Epithelial cell of esophagus (primary cell): ENCODE measurements at regions not wholly inside any gene's neighbourhood (a gene's known extent, or its start where the extent isn't known, plus 50 kb on each side); places are given as distances from the start of the nearest gene placed in this dataset.
A peak's percentile ranks its signal among the peaks of the same experiment; 100 is the strongest.

Experiments used
- DNase-seq: peaks from one replicate; pipeline ENCODE4 v3.0.0; 2010; ENCODE audit warnings: low read depth
- H3K4me3 ChIP-seq: 2 replicates; pipeline ENCODE4 v1.5.1; 2011; ENCODE audit warnings: mild to moderate bottlenecking, low read length, control low read depth
- TF ChIP-seq, protein P1 (sequence below): IDR thresholded peaks from 2 replicates; pipeline ENCODE4 v1.5.1; 2011; ENCODE audit warnings: low read depth, mild to moderate bottlenecking, low read length, control low read depth, inconsistent platforms; ENCODE audit not compliant: insufficient read depth; ENCODE audit errors: missing control alignments

DNA sequence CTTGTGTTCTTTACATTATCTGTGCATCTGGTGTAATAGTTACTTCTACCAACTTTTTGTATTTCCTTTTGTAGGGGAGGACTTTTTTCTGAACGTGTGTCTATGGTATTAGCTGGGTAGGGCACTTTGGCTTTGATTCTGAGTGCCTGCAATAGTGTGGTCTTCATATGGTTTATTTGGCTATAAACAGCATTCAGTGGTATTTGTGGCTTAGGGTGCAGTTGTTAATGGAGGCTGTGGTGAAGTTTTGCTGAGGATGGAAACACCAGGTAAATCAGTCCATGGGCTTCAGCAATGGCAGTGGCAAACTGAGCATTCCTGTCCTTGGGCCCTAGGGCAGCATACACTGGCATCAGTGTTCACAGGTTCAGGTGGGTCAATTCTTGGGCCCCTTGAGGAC, 230.6 kb upstream of the CTNNB1 start:
- TF ChIP-seq, protein P1, sequence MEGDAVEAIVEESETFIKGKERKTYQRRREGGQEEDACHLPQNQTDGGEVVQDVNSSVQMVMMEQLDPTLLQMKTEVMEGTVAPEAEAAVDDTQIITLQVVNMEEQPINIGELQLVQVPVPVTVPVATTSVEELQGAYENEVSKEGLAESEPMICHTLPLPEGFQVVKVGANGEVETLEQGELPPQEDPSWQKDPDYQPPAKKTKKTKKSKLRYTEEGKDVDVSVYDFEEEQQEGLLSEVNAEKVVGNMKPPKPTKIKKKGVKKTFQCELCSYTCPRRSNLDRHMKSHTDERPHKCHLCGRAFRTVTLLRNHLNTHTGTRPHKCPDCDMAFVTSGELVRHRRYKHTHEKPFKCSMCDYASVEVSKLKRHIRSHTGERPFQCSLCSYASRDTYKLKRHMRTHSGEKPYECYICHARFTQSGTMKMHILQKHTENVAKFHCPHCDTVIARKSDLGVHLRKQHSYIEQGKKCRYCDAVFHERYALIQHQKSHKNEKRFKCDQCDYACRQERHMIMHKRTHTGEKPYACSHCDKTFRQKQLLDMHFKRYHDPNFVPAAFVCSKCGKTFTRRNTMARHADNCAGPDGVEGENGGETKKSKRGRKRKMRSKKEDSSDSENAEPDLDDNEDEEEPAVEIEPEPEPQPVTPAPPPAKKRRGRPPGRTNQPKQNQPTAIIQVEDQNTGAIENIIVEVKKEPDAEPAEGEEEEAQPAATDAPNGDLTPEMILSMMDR = no peak
- no peak overlapping the region for H3K4me3 ChIP-seq
- no peak for DNase-seq

DNA sequence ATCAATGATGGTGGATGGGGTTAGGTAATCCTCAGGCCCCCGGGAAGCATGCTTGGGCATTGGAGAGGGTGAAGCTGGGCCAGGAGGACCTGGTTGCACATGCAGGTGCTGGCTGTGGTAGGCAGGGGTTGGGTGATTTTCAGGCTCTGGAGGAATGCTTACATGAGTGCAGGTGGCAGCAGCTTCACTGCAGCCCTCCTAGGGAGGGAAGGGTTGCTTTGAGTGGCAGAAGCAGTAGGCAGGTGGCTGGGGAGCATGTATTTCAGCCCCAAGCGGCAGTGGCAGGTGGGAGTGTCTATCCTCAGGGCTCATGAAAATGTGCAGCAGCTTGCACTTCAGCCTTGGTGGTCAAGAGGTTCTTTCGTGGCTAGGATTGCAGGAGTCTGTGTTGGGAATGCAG, 230.0 kb upstream of the CTNNB1 start:
- DNase-seq = no peak
- TF ChIP-seq, protein P1 = no peak
- no peak overlapping the region for H3K4me3 ChIP-seq

DNA sequence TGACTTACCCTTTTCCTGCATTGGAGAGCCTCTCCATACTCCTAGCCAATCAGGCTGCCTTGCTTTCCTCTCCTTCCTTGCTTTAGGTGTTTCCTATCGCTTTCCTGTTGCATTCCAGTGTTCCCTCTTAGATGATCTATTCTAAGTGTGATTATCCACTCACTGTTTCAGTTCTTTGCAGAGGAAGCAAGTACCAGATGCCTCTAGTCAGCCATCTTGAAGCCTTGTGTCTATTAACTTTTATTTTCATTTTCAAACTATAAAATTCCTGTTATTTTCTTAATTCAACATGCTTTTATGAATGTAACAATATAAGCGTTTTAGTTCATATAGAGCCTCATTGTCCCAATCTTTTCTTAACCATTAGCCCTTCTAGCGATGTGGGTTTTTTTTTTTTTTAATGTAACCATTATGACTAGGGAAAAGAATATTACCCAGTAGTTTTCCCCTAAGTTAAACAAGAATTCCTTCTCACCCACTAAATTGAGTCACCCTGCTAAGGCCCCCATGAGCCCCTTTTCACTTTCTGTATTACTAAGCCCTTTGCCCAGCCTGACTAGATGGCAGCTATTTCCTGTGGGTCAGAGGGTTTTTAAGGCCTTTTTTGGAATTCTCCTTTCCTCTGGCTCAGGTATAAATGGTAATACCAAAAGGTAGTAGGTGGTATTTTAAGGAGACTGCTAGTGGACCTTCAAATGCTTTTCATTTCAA, 229.4 kb upstream of the CTNNB1 start:
- DNase-seq = no peak
- H3K4me3 ChIP-seq = no peak overlapping the region
- TF ChIP-seq, protein P1 = no peak

DNA sequence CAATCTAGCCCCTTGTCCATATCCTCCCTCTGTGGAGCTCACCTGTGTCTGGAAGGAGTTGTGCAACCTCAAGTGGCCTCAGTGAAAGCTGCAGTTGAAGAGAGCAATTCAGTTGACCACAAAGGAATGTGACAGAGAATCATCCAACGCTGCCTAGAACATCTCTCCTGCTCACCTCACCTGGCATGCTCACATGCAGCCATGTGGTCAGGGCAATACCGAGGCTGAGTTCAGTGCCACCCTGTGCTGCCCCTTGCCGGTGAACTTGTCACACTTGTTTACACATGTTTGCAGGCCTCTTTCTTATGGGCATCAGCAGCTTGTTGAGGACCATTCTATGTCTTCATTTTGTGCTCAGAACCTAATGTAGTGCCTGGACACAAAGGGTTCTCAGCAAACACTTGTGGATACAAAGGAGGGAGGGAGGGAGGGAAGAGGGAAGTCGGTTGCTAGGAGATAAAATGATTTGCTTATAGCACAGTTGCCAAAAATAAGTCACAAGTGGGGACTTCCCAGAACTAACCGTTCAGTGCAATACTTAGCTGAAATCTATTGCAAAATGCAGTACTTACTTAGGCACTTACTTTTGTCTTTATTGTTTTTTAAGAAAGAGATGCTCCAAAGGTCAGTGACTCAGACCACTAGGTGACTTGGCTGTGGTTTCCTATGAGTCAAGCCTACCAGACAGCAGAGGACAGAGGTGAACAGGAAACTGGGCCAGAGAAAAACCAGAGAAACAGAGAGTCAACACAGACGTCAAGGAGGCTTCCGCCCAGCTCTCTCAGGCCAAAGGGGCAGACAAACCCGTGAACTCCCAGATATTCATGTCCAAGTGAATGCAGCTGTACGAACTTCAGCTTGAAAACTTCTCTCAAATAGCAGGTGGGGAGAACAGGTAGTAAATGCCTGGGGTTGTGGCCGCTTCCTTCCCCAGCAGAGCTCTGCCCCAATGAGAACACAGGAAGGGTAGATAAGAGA, 227.8 kb upstream of the CTNNB1 start:
- DNase-seq = peak; percentile 87
- TF ChIP-seq, protein P1 = peak; percentile 16
- H3K4me3 ChIP-seq = no peak overlapping the region

DNA sequence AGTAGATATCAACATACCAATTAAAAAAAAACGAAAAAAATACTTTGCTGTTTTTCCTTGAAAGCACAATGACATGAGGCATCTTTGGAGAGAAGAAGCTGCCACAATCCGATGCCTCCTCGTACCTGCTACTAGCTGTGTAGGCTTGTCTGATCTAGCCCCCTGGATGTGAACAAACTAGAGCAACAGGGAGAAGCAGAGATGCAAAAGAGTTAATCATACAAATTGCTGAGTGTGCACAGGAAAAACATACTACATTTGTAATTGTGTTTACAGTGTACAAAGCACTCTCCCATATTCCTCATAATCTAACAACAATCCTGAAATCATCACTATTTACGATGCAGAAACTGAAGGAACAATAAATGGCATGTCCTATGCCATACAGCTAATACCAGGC, 227.0 kb upstream of the CTNNB1 start:
- H3K4me3 ChIP-seq = no peak overlapping the region
- TF ChIP-seq, protein P1 = no peak

DNA sequence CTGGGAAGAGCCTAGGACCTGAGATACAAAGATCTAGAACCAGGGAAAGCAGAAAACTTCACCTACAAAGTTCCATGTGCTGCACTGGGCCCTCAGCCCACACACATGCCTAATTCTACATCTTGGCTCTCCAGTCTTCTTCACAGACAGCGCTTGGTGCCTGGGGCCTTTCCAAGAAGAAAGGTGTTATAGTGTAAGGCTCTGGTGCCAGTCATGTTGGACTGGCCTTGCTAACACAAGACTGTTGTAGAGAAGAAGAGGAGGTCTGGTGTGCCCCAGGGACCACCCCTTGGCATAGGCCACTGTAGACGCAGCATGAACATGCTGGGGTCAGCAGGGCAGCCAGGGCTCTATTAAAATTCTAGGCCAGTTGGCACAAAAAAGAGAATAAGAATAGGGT, 226.2 kb upstream of the CTNNB1 start:
- no peak for DNase-seq
- TF ChIP-seq, protein P1 = no peak
- H3K4me3 ChIP-seq = no peak overlapping the region

More for the DNA sequence above, 227.0 kb upstream of the CTNNB1 start:
- DNase-seq = peak; percentile 40
